Prostate gland (tissue), 2 donors: ENCODE measurements at regions not wholly inside any gene's neighbourhood (a gene's known extent, or its start where the extent isn't known, plus 50 kb on each side); places are given as distances from the start of the nearest gene placed in this dataset.

Experiments
- CTCF ChIP-seq, 4 experiments: fragments of 200-600 bp in 2 of 4; fragments of 450-650 bp in 2 of 4; sonication (generic) in 2 of 4; IDR thresholded peaks; 1 replicate in 3 of 4; 2 replicates in 1 of 4; pipeline ENCODE4 v1.5.1; 2016 to 2019; ENCODE audit warnings: antibody characterized with exemption in 4 of 4, mild to moderate bottlenecking in 2 of 4, moderate library complexity in 2 of 4
- POLR2A ChIP-seq: fragments of 450-650 bp; IDR thresholded peaks from one replicate; pipeline ENCODE4 v1.6.1; 2016; ENCODE audit warnings: antibody characterized with exemption, mild to moderate bottlenecking

GRCh38 chr2:104472076-104472475 is 381.8 kb upstream of the POU3F3 start:
- TF ChIP-seq CTCF (IDR thresholded peaks at IDR 0.05) (no peak), POLR2A (no peak)
